Lower leg skin (tissue), 3 donors: ENCODE measurements at regions not wholly inside any gene's neighbourhood (a gene's known extent, or its start where the extent isn't known, plus 50 kb on each side); places are given as distances from the start of the nearest gene placed in this dataset.

ENCODE experiments used
- POLR2A ChIP-seq, 2 donors: fragments of 450-650 bp; IDR thresholded peaks; one replicate each; pipeline ENCODE4 v1.6.1; 2016 to 2017; ENCODE audit warnings: antibody characterized with exemption in 2 of 2, mild to moderate bottlenecking in 1 of 2, moderate library complexity in 1 of 2
- TF ChIP-seq, protein P1 (sequence below), 3 donors: fragments of 450-650 bp; IDR thresholded peaks; one replicate each; pipeline ENCODE4 v1.5.1; 2016; ENCODE audit warnings: antibody characterized with exemption in 3 of 3, mild to moderate bottlenecking in 3 of 3, moderate library complexity in 2 of 3

DNA sequence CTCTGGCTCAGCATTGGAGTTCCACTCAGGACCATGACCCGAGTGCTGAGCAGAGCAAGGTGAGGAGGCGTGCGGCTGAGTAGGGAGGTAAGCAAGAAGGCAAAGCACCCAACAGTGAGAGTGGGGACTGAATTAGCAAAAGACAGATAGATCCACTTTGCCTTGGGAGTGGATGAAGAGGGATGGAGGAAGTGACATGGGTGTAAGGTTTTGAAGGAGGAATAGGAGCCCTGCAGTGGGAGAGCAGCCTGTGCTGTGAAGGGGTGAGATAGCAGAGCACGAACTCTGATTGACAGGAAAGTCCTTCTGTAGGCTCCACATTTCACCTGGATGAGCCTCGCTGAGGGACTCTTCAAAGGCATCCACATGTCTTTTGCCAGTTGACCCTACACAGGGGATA lies 522.6 kb downstream of the NTRK3 start:
- TF ChIP-seq POLR2A (IDR thresholded peaks at IDR 0.05): no peak
- TF ChIP-seq, protein P1, sequence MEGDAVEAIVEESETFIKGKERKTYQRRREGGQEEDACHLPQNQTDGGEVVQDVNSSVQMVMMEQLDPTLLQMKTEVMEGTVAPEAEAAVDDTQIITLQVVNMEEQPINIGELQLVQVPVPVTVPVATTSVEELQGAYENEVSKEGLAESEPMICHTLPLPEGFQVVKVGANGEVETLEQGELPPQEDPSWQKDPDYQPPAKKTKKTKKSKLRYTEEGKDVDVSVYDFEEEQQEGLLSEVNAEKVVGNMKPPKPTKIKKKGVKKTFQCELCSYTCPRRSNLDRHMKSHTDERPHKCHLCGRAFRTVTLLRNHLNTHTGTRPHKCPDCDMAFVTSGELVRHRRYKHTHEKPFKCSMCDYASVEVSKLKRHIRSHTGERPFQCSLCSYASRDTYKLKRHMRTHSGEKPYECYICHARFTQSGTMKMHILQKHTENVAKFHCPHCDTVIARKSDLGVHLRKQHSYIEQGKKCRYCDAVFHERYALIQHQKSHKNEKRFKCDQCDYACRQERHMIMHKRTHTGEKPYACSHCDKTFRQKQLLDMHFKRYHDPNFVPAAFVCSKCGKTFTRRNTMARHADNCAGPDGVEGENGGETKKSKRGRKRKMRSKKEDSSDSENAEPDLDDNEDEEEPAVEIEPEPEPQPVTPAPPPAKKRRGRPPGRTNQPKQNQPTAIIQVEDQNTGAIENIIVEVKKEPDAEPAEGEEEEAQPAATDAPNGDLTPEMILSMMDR (IDR thresholded peaks at IDR 0.05): no peak
